H9 (cell line): ENCODE measurements at regions not wholly inside any gene's neighbourhood (a gene's known extent, or its start where the extent isn't known, plus 50 kb on each side); places are given as distances from the start of the nearest gene placed in this dataset.

ENCODE experiments used
- DNase-seq: peaks from one replicate; pipeline ENCODE4 v3.0.0-alpha.2; 2017
- H2AFZ ChIP-seq: one replicate; pipeline ENCODE4 v1.6.1; 2013; ENCODE audit warnings: mild to moderate bottlenecking, low read length, control low read depth, moderate library complexity
- H2AK5ac ChIP-seq: 2 replicates; pipeline ENCODE4 v1.6.1; 2013; ENCODE audit warnings: low read length, control low read depth, mixed read lengths; ENCODE audit not compliant: insufficient read length
- H2BK120ac ChIP-seq: one replicate; pipeline ENCODE4 v1.6.1; 2013; ENCODE audit warnings: low read depth, mild to moderate bottlenecking, low read length, control low read depth, inconsistent platforms; ENCODE audit not compliant: poor library complexity, severe bottlenecking
- H2BK12ac ChIP-seq: 2 replicates; pipeline ENCODE4 v1.6.1; 2013; ENCODE audit warnings: low read length, control low read depth, mixed read lengths, low read depth; ENCODE audit not compliant: insufficient read length
- H2BK15ac ChIP-seq: 2 replicates; pipeline ENCODE4 v1.6.1; 2013; ENCODE audit warnings: low read depth, low read length, control low read depth
- H2BK20ac ChIP-seq: one replicate; pipeline ENCODE4 v1.6.1; 2013; ENCODE audit warnings: low read depth, mild to moderate bottlenecking, low read length, control low read depth, inconsistent platforms; ENCODE audit not compliant: poor library complexity, severe bottlenecking
- H2BK5ac ChIP-seq: 2 replicates; pipeline ENCODE4 v1.6.1; 2013; ENCODE audit warnings: low read length, control low read depth, mixed read lengths; ENCODE audit not compliant: insufficient read length
- H3K14ac ChIP-seq: 2 replicates; pipeline ENCODE4 v1.6.1; 2013; ENCODE audit warnings: low read length, control low read depth; ENCODE audit not compliant: insufficient read depth
- H3K18ac ChIP-seq: 2 replicates; pipeline ENCODE4 v1.6.1; 2013; ENCODE audit warnings: low read depth, mild to moderate bottlenecking, mixed read lengths, low read length, control low read depth; ENCODE audit not compliant: insufficient read length
- H3K23ac ChIP-seq: 2 replicates; pipeline ENCODE4 v1.6.1; 2013; ENCODE audit warnings: low read length, control low read depth, mixed read lengths, low read depth; ENCODE audit not compliant: insufficient read length
- H3K23me2 ChIP-seq: 2 replicates; pipeline ENCODE4 v1.6.1; 2013; ENCODE audit warnings: low read depth, mild to moderate bottlenecking, mixed read lengths, low read length, control low read depth; ENCODE audit not compliant: insufficient read length, poor library complexity, severe bottlenecking
- H3K27ac ChIP-seq: 2 replicates; pipeline ENCODE4 v1.5.1; 2013; ENCODE audit warnings: low read length, control low read depth, mixed read lengths, low read depth; ENCODE audit not compliant: insufficient read length
- H3K27me3 ChIP-seq: 2 replicates; pipeline ENCODE4 v1.6.1; 2013; ENCODE audit warnings: low read length, control low read depth, inconsistent platforms; ENCODE audit not compliant: insufficient read depth
- H3K4ac ChIP-seq: 2 replicates; pipeline ENCODE4 v1.6.1; 2013; ENCODE audit warnings: low read depth, mild to moderate bottlenecking, control low read depth, inconsistent platforms, low read length, moderate library complexity
- H3K4me1 ChIP-seq: 2 replicates; pipeline ENCODE4 v1.6.1; 2013; ENCODE audit warnings: low read length, control low read depth, inconsistent platforms; ENCODE audit not compliant: insufficient read depth
- H3K4me2 ChIP-seq: 2 replicates; pipeline ENCODE4 v1.6.1; 2013; ENCODE audit warnings: low read length, control low read depth, mixed read lengths; ENCODE audit not compliant: insufficient read length, insufficient read depth
- H3K56ac ChIP-seq: 2 replicates; pipeline ENCODE4 v1.6.1; 2013; ENCODE audit warnings: low read depth, mild to moderate bottlenecking, mixed read lengths, low read length, control low read depth; ENCODE audit not compliant: insufficient read length
- H3K79me1 ChIP-seq: 2 replicates; pipeline ENCODE4 v1.6.1; 2013; ENCODE audit warnings: low read depth, mild to moderate bottlenecking, moderate library complexity, low read length, control low read depth, inconsistent platforms; ENCODE audit not compliant: insufficient read depth, poor library complexity, severe bottlenecking
- H3K79me2 ChIP-seq: 2 replicates; pipeline ENCODE4 v1.6.1; 2013; ENCODE audit warnings: low read length, control low read depth, inconsistent platforms; ENCODE audit not compliant: insufficient read depth
- H3K9ac ChIP-seq: 2 replicates; pipeline ENCODE4 v1.6.1; 2013; ENCODE audit warnings: low read length, control low read depth, mixed read lengths; ENCODE audit not compliant: insufficient read length; ENCODE audit errors: extremely low read depth
- H3K9me3 ChIP-seq: one replicate; pipeline ENCODE4 v1.6.1; 2013; ENCODE audit warnings: low read depth, low read length, inconsistent platforms; ENCODE audit not compliant: control insufficient read depth
- H3T11ph ChIP-seq: one replicate; pipeline ENCODE4 v1.6.1; 2013; ENCODE audit warnings: mild to moderate bottlenecking, low read length, control low read depth, inconsistent platforms
- H4K20me1 ChIP-seq: one replicate; pipeline ENCODE4 v1.6.1; 2013; ENCODE audit not compliant: control insufficient read depth, insufficient read length, insufficient read depth
- H4K5ac ChIP-seq: 2 replicates; pipeline ENCODE4 v1.6.1; 2013; ENCODE audit warnings: low read depth, mild to moderate bottlenecking, mixed read lengths, low read length, control low read depth; ENCODE audit not compliant: insufficient read length
- H4K8ac ChIP-seq: replicated peaks from 2 replicates; pipeline ENCODE4 v1.6.1; 2013; ENCODE audit warnings: low read length, control low read depth, mixed read lengths, low read depth; ENCODE audit not compliant: insufficient read length
- H4K91ac ChIP-seq: 2 replicates; pipeline ENCODE4 v1.6.1; 2013; ENCODE audit warnings: low read depth, mild to moderate bottlenecking, moderate library complexity, mixed read lengths, low read length, control low read depth; ENCODE audit not compliant: insufficient read length
- H3K27ac Mint-ChIP-seq, 3 experiments: 2 replicates in 2 of 3; 3 replicates in 1 of 3; pipeline ENCODE4 v1.8.0; 2020 to 2021; ENCODE audit warnings: mixed read lengths in 3 of 3, mild to moderate bottlenecking in 1 of 3, moderate library complexity in 1 of 3
- H3K27me3 Mint-ChIP-seq: 2 replicates; pipeline ENCODE4 v1.8.0; 2021; ENCODE audit warnings: low read depth, mild to moderate bottlenecking, moderate library complexity, mixed read lengths
- H3K36me3 Mint-ChIP-seq, 3 experiments: 2 replicates in 2 of 3; 3 replicates in 1 of 3; pipeline ENCODE4 v1.8.0; 2020 to 2021; ENCODE audit warnings: low read depth in 3 of 3, mixed read lengths in 3 of 3; ENCODE audit not compliant: insufficient read depth in 1 of 3
- H3K4me1 Mint-ChIP-seq, 2 experiments: 2 replicates each; pipeline ENCODE4 v1.8.0; 2020; ENCODE audit warnings: mixed read lengths in 2 of 2
- H3K4me3 Mint-ChIP-seq, 2 experiments: 2 replicates in 1 of 2; 3 replicates in 1 of 2; pipeline ENCODE4 v1.8.0; 2020 to 2021; ENCODE audit warnings: mild to moderate bottlenecking in 2 of 2, mixed read lengths in 2 of 2, moderate library complexity in 1 of 2
- H3K9me3 Mint-ChIP-seq, 2 experiments: 2 replicates in 1 of 2; 3 replicates in 1 of 2; pipeline ENCODE4 v1.8.0; 2020; ENCODE audit warnings: mild to moderate bottlenecking in 2 of 2, mixed read lengths in 2 of 2, moderate library complexity in 1 of 2
- CTCF ChIP-seq: fragments of 200-600 bp; sonication (generic); conservative IDR thresholded peaks from 3 replicates; pipeline ENCODE4 v1.8.0; 2021; ENCODE audit warnings: antibody characterized with exemption, mild to moderate bottlenecking
- WGBS: extraction: QIAGEN DNeasy Blood & Tissue Kit; methylation state at CpG from one replicate; pipeline ENCODE4 v1.1.7; 2013; ENCODE audit warnings: missing lambda C conversion rate, low lambda C conversion rate, mixed read lengths; ENCODE audit not compliant: insufficient read length; ENCODE audit errors: extremely low coverage; 5-methylcytosine and 5-hydroxymethylcytosine counted together

DNA sequence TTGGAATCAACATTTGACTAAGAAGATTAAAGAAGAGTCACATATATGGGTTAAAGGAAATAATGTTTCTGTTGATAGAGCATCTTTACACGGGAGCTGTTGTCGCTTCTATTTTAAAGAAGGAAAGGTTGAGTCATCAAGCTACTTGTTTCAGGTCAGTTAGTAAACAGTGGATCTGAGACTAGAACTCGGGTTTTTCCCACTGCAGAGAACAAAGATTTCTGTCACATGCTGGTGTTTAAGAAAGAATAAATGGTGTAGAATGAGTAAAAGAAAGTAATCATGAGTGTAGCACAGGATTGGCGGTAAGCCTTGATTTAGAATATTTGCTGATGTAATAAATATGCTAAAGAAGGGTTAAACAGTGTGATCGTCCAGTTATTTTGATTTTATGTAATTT, 455.5 kb downstream of the AEBP2 start:
- Histone ChIP-seq H3K9me3 (no peaks in the 10 kb centered on the region), H3K23ac (no peak overlapping the region), H3K27me3 (no peaks in the 10 kb centered on the region), H3K23me2 (no peaks in the 10 kb centered on the region), H3K4ac (no peak overlapping the region), H3K27ac (no peak overlapping the region), H3K9ac (no peak overlapping the region), H3K79me2 (no peaks in the 10 kb centered on the region), H4K5ac (no peak overlapping the region), H3K4me1 (no peaks in the 10 kb centered on the region), H2AK5ac (no peak overlapping the region), H2BK12ac (no peak overlapping the region), H3K56ac (no peak overlapping the region), H4K91ac (no peak overlapping the region), H2BK15ac (no peak overlapping the region), H4K8ac (no peak overlapping the region), H3K4me2 (no peak overlapping the region), H3K18ac (no peak overlapping the region), H2BK120ac (no peak overlapping the region), H3K14ac (no peak overlapping the region), H2BK20ac (no peak overlapping the region), H2AFZ (no peak overlapping the region), H2BK5ac (no peak overlapping the region), H3K79me1 (no peaks in the 10 kb centered on the region), H4K20me1 (no peaks in the 10 kb centered on the region), H3T11ph (no peak overlapping the region)
- TF ChIP-seq CTCF: no peak
- H3K4me1 Mint-ChIP-seq: 0 out of 4 replicates have a peak, but pooled peaks cover 0 to 3% of the 10 kb centered on the region in 2 experiments
- H3K27ac Mint-ChIP-seq: no peak overlapping the region
- H3K27me3 Mint-ChIP-seq: no peaks in the 10 kb centered on the region
- no peaks in the 10 kb centered on the region for H3K9me3 Mint-ChIP-seq
- WGBS: 100% methylated on average over 1 of the region's 5 CpGs
- no peaks in the 10 kb centered on the region for H3K36me3 Mint-ChIP-seq
- no peak overlapping the region for H3K4me3 Mint-ChIP-seq
- DNase-seq: no peak
